ENCODE measurements at regions not wholly inside any gene's neighbourhood (a gene's known extent, or its start where the extent isn't known, plus 50 kb on each side); places are given as distances from the start of the nearest gene placed in this dataset.

- TF ChIP-seq EP300 (IDR thresholded peaks at IDR 0.05), result no peak
- TF ChIP-seq CTCF (IDR thresholded peaks at IDR 0.05), result no peak
- no peak for TF ChIP-seq POLR2AphosphoS5 (IDR thresholded peaks at IDR 0.05)
Observed at GRCh38 chr10:2124135-2124534, 386.8 kb upstream of the ADARB2 start.
